HG02973 (cell line): ENCODE measurements at regions not wholly inside any gene's neighbourhood (a gene's known extent, or its start where the extent isn't known, plus 50 kb on each side); places are given as distances from the start of the nearest gene placed in this dataset.
"Not testable (repeated sequence)": the region's sequence is repeated elsewhere in the genome, so short reads cannot be mapped to it uniquely, and the experiment has no call there.

Experiments
- ATAC-seq: cut with Tn5 transposase; IDR thresholded peaks from one replicate; pipeline ENCODE4 v1.9.1; 2021; ENCODE audit warnings: moderate library complexity; ENCODE audit not compliant: unreplicated experiment

DNA sequence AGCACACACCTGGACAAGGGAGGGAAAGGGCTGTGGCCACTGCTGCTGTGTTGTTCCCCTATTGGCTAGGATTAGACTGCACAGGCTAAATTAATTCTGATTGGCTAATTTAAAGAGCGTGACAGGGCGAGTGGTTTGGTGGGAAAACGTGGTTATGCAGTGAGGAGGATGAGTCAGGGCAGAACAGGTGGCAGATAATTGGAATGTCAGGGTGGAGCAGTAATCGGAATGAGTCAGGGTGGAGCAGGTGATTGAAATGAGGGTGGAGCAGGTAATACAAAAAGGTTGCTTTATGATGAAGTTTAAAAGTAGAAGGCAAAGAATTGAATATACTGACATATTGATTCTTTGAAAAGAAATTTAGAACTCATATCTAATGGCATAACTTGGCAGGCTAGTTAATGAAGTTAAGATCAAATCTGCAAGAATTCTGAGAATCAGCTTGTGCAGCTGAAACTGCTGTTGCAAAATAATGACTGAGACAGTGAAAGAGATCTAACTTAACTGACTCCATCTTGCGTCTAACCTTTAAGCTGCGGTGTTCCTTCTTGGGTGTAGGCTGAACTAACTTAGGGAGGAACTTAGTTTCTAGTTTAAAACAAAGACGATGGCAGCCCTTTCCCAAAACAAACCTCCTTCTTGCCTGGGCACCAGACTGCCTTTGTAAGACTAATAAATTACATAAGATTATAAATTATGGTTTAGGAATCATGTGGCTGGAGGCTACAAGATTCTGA lies 174.3 kb downstream of the UTP18 start:
- no peak for ATAC-seq

DNA sequence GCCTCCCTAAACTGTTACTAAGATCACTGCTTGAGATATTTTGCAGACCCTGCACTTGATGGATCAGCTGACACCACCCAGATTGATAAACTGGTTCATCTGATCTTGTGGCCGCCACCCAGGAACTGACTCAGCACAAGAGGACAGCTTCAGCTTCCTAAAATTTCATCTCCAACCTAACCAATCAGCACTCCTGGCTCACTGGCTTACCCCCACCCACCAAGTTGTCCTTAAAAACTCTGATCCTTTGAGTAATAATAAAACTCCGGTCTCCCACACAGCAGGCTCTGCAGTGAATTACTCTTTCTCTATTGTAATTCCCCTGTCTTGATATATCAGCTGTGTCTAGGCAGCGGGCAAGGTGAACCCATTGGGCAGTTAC lies 174.8 kb downstream of the UTP18 start:
- ATAC-seq, result no peak

DNA sequence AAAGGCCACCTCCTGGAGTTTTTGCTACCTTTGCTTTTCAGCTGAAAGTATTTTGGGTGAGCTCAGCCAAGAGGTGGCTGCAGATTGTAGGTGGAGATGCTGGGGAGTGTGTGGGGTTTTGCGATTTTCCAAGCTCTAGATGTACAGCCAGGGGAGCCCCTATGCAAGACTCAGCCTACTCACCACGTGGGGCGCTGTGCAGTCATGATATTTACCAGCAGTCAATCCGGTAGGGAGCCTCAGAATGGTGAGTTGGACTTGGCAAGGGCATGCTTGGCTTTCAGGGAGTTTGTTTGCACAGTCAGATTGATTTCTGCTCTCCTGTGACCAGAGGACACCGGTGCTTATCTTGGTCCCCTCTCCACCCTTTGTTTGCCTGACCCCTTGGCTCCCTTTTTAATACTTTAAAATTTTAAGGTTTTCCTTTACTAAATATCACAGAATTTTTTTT lies 175.3 kb downstream of the UTP18 start:
- ATAC-seq, result no peak

DNA sequence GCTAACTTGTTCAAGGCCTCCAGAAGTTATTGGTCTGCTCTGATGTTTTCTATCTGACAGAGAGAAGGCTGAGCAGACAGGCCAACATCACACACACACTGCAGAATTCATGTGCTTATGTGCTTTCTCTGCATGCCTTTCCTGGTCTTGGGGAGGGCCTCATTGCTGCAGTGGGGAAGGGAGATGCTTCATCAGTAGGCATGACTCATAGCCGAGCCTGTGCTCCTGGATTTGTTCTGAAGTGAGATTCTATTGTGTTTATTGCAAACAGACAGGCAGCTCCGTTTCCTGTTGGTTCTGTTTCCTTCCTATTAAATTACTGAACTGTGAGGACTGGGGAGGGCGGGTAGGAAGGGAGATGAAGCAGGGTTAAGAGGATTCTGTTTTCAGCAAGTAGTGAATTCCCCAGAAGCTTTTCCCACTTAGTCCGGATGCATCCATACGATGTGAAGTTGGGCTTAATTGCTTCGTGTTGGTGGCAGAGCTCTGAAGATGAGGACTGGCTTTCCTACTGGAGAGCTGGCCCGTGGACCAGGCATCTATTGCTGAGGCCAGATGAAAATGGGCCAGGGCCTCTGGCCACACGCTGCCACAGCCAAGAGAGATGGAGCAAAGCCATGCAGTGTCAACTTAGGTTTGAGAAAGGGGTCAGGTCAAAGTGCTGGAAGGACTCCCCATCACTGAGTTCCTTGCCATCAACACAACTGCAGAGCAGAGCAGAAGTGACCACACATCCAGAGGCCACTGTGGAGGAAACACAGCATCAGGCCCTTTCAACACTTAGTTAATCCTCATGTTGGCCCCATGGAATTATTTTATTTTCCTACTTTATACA lies 179.3 kb downstream of the UTP18 start:
- no peak for ATAC-seq

DNA sequence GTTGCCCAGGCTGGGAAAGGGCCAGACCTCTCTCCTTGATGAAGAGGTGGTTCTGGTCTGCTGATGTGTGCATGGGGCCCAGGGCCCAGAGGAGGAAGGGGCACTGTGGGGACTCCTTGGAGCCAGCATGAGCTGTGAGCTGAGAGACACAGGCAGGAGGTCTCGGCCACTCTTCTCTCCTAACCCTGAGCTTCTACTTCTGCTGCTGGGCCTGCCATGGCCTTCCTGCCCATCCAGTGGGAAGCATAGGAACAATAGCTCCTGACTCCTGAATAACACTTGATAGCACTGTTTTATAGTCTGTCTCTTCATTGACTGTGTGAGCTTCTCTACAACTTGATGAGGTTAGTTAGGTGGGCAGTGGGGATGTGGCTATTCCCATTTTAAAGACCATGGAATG lies 181.1 kb downstream of the UTP18 start:
- no peak for ATAC-seq

DNA sequence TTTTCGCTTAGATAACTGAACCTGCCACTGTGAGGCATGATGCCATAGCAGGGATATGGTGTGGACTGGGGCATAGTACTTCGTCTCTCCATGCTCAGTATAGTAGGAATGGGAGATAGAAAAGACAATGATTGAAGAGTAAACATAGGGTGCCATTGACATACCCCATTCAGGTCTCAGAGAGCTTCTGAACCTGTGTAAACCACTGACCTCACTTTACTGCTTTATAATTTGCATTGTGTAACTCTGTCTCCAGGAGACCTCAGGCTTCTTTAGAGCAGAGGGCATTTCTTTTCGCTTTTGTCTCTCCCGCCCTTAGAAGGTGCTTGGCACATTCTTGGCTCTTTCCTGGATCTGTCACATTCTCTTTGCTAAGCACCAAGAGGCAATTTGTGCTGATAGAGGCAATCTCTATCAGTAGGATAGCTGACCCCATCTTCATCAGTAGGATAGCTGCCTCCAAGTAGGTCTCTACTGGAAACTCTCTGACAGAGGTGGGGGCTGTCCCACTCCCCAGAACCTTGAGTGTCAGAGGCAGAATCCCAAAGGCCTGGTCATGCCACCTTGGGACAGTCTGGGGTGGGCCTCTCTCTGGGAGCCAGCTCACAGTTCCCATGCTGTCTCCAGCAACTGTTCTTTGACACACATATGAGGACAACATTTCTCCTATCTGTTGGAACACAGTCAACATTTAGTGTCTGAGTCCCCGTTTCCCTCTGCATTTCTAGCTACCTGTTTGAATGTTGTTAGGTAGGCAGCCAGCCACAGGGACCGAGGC lies 181.9 kb downstream of the UTP18 start:
- no peak for ATAC-seq

DNA sequence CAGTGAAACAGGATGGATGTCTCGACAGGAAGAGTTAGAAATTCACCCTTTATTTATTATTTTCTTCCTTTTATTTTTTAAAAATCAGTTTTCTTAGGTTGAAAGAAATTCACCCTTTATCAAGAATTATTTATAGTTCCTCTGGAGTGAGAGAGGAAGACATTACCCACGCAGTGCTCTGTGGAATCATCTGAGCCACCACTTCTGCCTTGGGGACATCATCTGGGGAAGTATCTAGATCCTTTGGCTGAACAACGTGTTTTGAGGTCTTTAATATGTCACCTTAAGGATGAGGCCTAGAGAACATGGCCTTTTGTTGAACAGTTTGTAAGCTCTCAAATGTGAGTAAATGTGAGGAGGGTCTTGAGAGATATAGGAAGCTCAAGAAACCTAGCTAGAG lies 183.3 kb downstream of the UTP18 start:
- ATAC-seq, result no peak

DNA sequence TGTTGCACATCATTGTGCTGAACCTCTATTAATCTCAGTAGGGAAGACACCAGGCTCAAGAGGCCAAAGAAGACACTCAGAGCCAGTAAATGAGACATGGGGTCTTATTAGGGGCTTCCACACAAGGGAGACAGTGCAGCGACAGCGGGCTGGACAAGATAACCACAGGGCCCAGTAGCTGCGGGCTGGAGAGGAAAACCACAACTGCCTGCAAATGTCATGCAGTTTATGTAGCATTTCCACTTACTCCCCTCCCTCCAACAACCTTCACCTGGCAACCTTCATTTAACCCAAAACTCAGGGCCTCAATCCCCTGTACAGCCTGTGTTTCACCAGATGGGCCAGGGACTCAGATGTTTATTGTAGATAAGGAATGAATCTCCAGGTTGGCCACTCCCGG lies 185.6 kb downstream of the UTP18 start:
- no peak for ATAC-seq

DNA sequence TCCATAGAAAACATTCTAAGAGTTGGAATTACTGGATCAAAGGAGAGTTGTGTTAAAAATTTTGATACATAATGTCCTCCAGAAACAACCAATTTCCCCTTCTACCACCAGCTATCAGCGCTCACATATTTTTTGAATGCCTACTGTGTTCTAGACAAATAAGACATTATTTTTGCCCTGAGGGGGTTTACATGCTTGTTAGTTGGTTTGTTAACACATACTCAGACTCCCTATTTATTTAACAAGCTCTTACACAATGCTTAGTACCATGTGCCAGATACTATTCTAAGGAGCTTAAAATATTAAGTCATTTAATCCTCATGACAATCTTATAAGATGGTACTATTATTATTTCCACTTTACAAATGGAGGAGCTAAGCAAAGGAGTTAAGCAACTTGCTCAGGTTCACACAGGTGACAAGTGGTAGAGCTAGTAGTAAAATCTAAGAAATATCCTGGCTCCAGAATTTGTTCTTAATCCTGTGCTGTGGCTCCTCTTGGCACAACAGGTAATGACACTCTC lies 194.2 kb downstream of the UTP18 start:
- ATAC-seq, result no peak

DNA sequence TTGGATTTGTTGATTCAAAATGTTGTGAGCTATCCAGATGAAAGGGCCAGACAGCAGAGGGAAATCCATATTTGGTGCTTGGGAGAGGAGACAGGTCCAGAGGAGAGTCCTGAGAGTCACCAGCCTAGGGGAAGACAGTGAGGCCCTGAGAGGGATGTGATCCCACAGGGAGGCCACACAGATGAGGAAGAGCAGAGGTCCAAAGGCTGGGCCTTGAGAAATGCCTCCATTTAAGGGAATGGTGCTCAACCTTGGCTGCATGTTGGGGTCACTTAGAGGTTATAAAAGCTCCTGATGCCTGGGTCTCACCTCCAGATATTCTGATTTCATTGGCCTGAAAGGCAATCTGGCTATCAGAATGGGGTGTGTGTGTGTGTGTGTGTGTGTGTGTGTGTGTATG lies 194.9 kb downstream of the UTP18 start:
- no peak for ATAC-seq

DNA sequence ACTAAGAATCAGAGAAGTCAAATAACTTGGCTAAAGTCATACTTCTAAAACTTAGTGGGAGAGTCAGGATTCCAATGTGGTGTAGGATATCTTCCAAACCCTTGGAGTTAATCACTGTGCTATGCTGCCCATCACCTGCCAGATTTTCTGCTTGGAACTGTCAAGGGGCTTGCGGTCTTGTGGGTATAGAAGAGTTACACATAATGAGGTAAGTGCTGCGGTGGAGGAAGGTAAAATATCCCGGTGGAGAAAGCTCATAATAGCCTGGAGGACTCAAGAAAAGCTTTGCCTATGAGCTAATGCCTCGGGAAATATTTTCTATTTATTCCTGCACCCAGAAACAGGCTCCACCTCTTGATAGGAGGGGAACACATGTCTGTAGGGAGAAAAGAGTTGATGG lies 195.6 kb downstream of the UTP18 start:
- no peak for ATAC-seq

DNA sequence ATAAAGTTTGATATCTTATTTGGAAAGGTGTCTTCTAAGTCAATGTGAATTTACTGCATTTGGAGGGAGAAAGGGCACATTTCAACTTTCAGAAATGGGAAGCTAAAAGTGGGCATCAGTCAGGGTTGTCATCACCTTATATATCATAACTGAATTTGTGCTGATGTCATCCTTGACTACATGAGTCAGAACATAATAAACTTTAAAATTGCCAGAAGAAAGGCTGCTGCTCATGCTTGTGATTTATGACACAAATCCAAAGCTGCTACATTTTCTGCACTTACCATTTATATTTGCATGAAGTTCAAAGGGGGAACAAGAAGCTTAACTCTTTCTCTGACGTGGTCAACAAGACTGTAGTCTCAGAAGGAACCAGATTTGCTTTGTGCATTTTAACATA lies 196.6 kb downstream of the UTP18 start:
- ATAC-seq, result no peak

DNA sequence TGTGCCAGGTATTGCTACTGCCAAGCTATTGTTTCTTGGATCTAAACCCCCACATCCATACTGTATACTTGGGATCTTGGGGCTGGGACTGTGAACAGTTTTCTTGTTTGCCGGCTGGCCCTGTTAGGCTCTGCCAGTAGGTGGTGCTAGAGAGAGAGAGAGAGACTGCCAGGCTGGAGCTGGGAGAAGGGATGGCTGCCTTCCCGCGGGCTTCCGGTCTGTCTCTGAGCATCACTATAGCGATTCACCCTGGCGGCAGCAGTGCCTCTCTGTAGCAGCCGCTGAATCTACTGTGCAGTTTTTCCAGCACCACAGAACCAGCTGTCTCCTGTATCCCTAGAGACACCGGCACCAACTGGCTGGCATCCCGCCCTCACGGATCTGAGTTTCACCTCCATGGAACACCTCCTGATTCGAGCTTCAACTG lies 201.2 kb downstream of the UTP18 start:
- ATAC-seq, result peak; percentile 76

DNA sequence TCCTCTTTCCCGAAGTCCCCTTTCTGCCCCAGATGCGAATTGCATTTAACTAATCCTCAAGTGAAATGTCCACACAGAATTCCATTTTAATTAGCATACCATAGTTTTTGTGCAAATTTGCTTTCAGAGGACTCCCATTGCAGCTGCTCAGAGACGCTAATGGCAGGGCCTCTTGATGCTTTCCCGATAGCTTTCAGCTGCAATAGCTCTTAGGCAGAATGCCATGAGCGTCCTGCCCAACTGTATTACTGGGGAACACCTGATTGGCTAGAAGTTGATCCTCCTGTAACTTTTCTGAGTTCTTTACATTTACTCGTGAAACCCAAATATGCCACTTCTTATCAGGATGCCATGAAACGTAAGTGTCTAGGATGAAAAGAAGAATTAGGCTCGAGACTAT lies 203.0 kb downstream of the UTP18 start:
- ATAC-seq, result no peak

DNA sequence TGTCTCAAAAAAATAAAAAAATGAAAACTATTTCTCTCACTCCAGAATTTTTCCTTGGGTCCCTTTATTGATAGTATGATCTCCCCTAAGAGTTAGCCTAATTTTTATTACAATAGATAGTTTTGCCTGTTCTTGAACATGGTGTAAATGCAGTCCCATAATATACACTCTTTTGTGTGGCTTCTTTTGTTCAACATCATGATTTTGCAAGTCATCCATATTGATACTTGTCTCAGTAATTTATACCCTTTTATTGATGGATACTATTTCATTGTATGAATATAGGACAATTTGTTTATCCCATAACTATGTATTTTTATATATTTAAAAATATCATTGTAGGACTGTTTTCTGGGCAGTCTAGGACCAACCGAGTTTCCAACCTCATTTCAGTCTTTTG lies 207.0 kb downstream of the UTP18 start:
- ATAC-seq, result no peak

DNA sequence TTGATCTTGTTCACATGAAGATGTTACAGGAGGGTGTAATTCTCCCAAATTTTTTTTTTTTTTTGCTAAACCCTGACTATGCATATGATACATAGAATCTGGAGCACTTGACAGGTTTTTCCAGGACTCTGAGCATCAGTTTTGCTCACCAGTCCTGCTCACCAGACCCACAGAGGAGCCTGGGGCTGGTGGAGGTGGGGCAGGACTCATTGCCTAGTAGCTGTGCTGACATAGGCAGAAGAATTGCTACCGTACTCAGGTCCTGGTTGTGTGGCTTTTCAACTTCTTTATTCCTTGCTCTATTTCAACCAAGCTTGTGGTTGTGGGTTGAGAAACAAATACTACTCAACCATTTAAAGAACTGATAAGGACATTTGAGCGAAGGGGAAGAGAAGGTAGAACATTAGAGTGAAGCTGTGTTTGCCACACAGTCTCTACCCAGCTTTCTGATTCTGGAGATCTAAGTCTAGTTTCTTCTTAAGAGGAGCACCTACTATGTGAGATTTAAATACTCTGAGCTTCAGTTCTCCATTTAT lies 212.4 kb downstream of the UTP18 start:
- no peak for ATAC-seq

DNA sequence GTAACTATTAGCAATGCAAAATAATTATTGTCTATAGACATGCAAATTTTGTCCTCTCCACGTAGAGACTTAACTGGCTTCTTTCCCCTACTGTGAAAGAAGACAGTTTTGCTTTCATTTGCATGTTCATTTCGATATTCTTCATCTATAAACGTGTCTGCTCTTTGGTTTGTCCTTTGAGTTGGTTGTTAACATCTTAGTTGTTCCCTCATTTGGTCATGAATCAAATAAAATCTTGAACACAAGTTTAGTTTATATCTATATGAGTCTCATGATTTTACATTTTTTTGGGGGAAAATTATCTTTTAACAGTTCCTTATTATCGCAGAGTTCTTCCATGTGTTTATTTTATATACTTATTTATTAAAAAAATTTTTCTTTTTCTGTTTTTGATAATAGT lies 214.4 kb downstream of the UTP18 start:
- no peak for ATAC-seq

DNA sequence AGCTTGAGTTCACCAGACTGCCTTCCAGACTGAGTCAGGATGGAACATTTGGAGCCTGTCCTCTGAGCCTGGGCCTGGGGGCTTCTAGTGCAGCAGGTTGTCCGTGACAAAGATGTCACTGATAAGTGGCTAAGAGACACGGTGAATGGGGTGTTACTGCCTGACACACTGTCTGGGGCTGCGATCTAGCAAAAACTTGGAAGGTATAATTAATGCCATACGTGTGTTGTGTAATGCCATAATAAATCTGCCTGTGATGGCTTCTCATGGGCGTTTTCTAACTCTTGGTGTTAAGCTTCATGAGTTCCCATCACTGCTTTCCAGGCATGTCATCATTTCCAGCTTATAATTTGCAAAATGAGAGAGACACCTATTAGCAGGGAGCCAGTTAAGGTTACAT lies 215.4 kb downstream of the UTP18 start:
- ATAC-seq, result no peak

DNA sequence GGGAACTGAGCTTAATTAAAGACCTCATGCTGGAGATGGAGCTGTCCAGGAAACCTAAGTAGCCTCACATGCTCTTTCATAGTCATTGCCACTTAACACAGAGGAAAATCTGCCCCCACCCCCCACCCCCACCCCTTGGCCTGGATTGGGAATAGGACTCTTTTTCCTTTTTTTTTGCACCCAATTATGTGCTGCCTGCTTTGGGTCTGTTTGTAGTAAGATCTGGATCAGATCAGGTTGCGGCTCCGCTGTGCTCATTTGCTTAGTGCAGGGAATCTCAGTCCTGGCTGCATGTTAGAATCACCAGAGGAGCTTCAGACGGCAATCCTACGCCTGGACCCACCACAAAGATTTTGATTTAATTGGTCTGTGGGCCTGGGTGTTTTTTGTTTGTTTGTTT lies 219.0 kb downstream of the UTP18 start:
- ATAC-seq, result no peak

DNA sequence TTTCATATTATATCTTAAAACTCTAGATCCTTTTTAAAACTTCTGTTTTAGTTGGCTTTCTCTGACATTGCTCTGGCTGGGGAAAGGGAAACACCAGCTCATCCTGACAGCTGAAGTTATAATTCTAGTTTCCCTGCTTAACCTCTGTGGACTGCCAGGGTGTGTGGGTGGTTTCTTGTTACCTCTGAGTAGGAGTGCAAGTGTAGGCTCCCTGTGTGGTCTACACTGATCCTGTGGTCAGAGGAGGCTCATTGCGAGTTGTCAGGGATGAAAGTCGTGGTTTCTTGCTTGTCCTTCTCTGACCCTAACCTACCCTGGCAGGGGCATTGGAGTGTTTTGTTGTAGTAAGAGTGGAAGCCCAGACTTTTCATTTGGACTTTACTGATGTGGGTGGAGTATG lies 221.0 kb downstream of the UTP18 start:
- no peak for ATAC-seq

DNA sequence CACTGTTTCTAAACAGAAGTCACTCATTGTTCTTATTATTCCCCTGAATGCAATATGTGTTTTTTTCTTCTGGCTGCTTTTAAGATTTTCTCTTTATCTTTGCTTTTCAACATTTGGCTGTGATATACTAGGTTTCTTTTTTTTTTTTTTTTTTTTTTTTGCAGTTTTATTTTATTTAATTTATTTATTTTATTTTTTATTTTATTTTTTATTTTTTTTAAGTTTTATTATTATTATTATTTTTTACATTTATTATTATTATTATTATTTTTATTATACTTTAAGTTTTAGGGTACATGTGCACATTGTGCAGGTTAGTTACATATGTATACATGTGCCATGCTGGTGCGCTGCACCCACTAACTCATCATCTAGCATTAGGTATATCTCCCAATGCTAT lies 221.9 kb downstream of the UTP18 start:
- not testable (repeated sequence) for ATAC-seq
